ENCODE measurements at regions not wholly inside any gene's neighbourhood (a gene's known extent, or its start where the extent isn't known, plus 50 kb on each side); places are given as distances from the start of the nearest gene placed in this dataset.

GRCh38 chr3:82157952-82158351 is 396.5 kb upstream of the GBE1 start:
- TF ChIP-seq CTCF (IDR thresholded peaks at IDR 0.05; ENCODE audit: low read length) = no peak
- no peak for TF ChIP-seq EZH2 (optimal IDR thresholded peaks at IDR 0.05; ENCODE audit: low read depth, low read length)

Data from MM.1S (cell line).